GM18511 (cell line): ENCODE measurements at regions not wholly inside any gene's neighbourhood (a gene's known extent, or its start where the extent isn't known, plus 50 kb on each side); places are given as distances from the start of the nearest gene placed in this dataset.

Experiments
- ATAC-seq: cut with Tn5 transposase; IDR thresholded peaks from one replicate; pipeline ENCODE4 v1.9.1; 2021; ENCODE audit warnings: mild to moderate bottlenecking, moderate library complexity; ENCODE audit not compliant: unreplicated experiment

GRCh38 chr1:175894581-175894980, 151.2 kb upstream of the TNR start:
- no peak for ATAC-seq

- no peak for ATAC-seq
Measured at GRCh38 chr1:175893192-175893591, 149.8 kb upstream of the TNR start.

- ATAC-seq = no peak
Measured at GRCh38 chr1:175892686-175893085, 149.3 kb upstream of the TNR start.

- ATAC-seq = no peak
Measured at GRCh38 chr1:175891783-175892309, 148.5 kb upstream of the TNR start.

DNA sequence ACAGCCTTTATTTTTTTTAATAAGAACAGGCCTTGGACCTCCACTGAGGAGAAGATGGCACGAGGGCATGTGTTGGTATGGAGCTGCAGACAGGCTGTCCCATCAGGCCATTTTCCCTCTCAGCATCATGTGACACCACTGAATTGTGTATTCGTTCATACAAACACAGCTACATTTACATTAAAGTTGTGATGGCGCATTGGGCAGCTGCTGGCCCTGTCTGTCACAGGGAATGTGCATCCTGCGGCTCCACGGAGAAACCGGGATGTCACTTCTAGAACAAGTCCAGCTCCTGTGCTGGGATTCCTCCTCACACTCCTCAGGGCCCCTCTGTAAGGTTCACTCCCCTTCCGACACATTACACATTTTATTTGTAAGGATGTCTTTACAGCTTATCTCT, 147.6 kb upstream of the TNR start:
- no peak for ATAC-seq

DNA sequence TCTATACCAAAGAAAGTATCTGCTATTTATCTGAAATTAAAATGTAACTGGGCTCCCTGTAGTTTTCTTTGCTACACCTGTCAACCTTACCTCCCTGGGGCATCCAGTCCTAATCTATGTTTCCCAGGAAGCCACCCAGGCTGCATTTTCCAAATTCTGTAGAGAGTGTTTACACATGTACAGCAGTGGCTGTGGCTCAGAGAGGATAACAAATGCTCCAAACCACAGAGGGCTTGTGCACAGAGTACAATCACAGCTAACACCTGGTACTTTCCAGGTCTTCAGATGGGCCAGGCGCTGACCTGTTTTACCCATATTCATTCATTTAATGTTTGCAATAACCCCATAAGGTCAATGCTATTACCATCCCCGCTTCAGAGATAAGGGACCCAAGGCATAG, 146.5 kb upstream of the TNR start:
- no peak for ATAC-seq

- no peak for ATAC-seq
Measured at GRCh38 chr1:175888996-175889395, 145.6 kb upstream of the TNR start.

- peak; percentile 91 for ATAC-seq
Measured at GRCh38 chr1:175887981-175888428, 144.6 kb upstream of the TNR start.

DNA sequence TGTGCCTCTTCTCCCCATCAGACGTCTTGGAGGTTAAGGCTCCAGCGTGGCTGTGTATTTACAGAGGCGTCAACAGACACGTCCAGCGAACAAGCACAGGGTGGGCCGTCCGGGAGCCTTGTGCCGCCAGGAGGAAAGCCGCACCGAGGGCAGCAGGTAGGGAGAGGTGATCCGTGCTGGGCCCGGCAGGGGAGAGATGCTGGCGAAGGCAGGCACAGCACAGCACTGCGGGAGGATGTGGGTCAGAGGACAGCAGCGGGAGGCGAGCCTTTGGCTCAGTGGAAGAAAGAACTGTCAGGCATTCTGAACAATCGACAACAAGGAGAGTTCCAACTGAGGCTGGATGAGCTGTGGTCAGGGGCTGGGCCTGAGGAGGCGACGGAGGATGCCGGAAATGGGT, 144.1 kb upstream of the TNR start:
- no peak for ATAC-seq

DNA sequence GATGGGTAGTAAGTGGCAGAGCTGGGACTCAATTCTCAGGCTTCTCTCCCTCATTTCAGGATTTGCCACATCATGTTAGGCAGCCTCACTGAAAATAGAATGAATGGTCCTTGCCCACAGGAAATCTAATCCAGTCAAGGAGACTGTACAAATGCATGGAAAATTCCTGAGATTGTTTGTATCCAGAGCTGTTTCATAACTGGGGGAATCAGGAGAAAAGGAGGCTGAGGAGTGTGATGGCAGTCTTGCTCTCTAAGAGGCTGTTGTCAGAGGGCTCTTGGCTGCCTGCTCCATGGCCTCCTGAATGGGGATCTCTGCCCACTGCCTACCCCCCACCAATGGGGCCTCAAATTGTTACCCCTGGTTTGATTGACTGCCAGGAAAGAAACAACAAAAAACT, 141.9 kb upstream of the TNR start:
- ATAC-seq = no peak

DNA sequence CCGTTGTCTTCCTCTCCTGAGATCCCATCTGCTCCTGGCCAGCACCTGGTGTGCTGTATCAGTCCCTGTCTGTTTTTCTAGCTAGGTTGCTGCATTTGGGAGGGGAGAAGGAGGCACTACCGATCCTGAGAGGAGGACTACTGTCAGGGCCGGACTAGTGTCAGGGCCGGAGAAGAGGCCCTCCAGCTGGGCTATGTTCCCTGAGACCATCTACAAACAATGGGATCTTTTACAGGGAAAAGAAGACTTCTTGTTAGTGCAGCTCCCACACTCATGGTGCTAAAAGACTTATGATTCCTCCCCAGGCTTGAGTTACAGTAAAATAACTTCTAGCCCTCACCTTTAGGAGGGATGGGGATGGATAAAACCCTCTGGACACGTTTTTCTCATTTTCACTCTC, 141.0 kb upstream of the TNR start:
- ATAC-seq = no peak

- no peak for ATAC-seq
Measured at GRCh38 chr1:175882192-175882591, 138.8 kb upstream of the TNR start.

DNA sequence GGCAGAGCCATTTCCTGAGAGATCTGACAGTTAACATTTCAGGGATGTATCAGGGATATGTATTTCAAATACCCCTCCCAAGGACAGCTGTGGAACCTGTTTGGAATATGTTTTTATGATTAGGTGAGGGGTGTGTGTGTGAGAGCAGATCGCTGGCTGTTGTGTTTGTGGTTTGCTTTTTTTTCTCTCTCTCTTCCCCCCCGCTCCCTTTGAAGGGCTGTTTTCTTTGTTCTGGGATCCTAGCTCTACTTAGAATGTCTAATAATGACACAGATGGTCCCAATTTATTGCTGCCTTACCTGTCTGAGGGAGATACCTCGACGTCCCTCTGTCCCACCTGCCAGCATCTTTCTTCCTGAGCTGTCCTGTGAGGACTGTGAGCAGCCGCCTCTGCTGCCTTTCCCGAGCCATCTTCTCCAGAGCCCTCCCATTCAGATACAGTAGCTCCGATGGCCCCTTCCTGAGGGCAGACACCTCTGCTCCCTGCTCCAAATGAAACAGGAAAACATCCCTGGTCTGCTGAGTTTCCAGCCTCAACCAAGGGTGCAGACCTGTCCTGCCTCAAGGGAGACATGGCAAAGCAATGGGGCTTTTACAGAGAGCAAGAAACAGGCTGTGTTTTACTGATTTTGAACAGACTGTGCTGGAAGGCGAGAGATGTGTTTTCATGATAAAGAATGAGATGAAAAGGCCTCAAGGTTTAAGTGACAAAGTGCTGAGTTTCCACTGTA, 138.0 kb upstream of the TNR start:
- ATAC-seq = no peak

DNA sequence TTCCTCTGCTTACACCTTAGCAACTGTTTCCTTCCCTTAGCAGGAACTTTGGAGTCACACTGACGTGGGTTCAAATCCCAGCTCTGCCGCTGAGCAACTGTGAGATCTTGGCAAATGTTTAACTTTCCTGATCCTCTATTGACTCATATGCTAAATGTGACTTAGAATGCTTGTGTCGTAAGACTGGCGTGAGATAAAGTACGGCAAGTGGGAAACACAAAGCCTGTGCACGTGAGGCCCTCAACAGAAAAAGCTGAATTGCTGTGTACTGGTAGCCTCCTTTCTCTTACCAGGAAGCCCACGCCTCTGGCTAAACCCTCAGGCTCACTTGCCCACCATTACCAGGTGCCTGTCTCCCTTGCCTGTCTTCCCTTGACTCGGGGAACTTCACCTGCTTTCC, 135.4 kb upstream of the TNR start:
- ATAC-seq = no peak

DNA sequence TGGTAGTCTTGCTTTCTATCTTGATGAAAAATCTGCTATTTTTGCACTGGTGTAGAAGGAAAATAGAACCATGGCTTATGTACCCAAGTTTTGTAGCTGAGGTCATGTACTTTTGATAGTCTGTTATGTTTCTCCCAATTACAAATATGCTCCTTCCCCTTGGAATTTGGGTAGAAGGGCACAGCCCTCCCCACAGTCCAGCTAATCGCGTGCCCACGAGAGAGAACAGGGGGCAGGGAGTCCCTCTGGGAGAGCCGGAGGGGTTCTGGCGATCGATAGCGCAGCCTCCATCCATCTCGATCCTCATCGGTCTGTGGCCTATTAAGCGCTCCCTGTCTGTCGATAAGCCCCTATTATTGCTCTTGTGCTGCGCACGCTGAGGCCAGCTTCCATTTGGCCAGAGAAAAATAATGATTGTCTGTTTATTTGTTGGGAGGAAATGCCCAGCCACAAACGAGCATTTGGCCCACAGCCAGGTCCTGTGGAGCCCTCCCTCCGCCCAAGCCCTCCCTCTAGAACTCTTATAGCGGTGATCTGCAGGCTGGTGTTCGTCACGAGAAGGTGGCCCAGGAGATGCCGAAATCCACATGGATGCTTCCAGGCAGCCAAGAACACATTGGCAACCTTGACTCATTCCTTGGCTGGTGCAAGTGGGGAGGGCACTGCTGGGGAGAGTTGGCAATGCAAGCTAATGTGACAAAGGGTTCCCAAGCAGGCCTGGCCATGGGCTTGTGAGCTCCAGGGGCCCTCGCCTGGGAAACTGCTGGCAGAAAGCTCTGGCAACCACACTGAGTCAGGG, 134.7 kb upstream of the TNR start:
- no peak for ATAC-seq

DNA sequence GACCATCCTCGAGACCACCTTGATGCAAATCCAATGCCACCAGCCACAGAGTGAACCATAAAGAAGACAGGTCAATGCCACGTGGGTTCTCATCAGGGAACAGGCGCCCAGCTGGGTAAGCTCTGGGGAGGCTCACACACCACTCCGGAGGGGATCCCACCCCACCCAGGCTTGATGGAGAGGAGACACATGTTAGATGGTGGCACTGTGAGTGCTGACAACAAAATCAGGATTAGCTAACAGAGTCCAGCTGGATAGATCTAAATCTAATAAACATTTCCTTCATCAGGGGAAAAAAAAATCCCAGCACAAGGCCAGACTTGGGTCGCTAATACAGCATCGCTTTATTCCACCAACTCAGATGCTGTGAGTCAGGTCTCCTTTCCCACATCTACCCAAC, 132.2 kb upstream of the TNR start:
- no peak for ATAC-seq

DNA sequence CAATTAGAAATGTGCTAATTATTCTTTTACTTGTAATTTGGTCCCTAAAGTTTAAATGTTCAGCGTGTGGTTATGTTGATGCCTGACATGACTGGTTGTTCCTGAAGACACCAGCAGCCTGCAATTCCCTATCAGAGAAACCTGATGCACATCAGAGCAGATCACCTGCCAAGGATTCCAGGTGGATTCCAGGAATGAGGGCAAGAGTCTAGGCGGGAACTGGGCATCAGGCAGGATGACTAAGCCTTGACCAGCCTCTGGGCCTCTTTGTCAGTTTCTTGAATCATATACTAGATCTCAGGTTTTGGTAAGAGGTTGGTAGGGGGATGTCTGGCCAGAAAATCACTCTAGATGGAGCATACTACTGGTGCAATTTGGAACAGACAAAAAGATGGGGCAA, 130.7 kb upstream of the TNR start:
- no peak for ATAC-seq

DNA sequence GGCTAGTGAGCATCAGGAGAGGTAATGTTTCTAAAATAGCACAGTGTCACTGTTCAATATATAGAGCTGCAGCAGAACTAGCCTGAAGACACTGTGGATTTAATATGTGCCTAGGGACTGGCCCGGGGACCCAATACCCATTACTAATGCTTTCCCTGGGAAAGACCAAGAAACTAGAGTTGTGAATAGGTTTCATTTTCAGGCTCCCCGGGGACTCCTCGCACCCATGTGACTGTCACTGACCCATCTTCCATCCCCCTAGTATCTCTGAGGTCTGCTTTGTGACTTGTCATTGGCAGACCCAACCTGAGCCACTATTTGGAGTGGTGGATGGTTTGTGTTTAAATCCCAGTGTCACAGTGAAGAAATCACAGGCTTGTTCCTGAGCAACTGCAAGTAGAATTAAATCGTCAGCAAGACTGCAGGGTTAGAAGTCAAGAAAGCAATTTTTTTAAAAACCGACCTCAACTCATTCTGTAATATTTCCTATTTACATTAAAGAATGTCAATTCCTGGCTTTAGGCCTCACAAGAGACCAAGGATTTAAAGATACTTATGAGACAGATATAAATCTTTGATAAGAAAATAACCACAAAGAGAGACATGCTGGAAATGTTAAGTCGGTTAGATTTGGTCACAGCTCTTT, 130.0 kb upstream of the TNR start:
- ATAC-seq = peak; percentile 96

- no peak for ATAC-seq
Measured at GRCh38 chr1:175872588-175872987, 129.2 kb upstream of the TNR start.

- ATAC-seq = no peak
Measured at GRCh38 chr1:175871647-175872046, 128.3 kb upstream of the TNR start.

DNA sequence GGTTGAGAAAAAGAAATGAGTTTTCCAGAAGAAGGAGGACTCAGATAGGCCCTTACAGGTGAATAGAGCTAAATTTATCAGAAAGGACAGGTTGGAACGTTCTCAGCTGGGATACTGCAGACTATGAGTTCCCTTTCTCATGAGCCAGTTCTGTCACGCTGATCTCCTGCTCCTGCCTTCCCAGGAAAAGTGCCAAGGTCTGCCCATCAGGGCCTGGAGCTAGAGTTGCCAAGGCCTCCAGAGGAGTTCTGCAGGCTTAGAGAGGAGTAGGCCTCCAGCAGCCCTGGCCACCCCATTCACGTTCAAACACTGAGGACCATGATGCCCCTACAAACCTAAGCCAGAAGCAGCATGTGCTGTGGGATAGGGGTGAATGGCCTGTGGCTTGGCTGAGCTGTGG, 126.8 kb upstream of the TNR start:
- ATAC-seq = no peak

DNA sequence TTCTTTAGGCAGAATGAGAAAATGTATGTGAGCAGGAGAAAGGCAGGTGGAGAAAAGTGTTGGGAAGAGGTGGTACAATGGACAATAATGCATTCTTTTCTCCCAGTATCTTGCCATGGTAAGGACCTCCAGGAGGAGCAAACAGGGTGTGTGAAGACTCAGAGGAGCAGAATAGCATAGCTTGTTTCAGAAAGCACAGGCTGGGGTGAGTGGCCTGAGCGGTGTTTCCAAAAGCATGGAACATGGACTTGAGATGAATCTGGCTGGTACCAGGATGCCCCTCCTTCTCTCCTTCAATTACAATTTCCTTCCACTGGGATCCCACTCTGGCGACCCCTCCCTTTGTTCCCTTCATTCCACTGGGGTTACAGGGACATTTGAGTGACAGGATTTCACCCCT, 123.4 kb upstream of the TNR start:
- no peak for ATAC-seq
